NCI-H146 (cell line): ENCODE measurements at regions not wholly inside any gene's neighbourhood (a gene's known extent, or its start where the extent isn't known, plus 50 kb on each side); places are given as distances from the start of the nearest gene placed in this dataset.

Experiments used
- DNase-seq: peaks from one replicate; lab custom pipeline; 2025; lab: John Stamatoyannopoulos, UW

GRCh38 chr4:188197566-188197965 is 58.3 kb downstream of the TRIML1 start:
- no peak for DNase-seq

GRCh38 chr4:188198982-188199792 is 59.9 kb downstream of the TRIML1 start:
- no peak for DNase-seq

GRCh38 chr4:188201851-188202250 is 62.6 kb downstream of the TRIML1 start:
- DNase-seq = no peak

GRCh38 chr4:188206783-188207182 is 67.5 kb downstream of the TRIML1 start:
- DNase-seq = no peak

- DNase-seq = no peak
Measured at GRCh38 chr4:188214861-188215260, 75.6 kb downstream of the TRIML1 start.

DNA sequence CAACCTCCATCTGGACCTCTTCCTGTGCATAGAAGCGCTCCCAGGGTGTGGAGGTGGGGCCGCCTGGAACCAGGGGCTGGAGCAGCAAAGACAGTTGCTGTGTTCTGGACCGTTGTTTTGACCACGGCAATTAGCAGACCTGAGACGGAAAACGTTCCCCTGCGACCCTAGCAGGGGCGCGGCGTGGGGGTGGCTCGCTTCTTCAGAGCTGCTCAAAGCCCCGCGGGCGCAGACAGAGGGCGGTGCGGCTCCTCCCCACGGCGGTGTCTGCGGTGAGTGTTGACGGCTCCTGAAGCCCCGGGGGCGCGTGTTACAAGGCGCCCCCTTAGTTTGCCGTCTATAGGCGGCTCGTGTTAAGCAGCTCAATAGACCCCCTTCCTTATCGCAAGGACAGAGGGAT is 79.2 kb downstream of the TRIML1 start:
- DNase-seq = no peak

GRCh38 chr4:188220006-188220405 is 80.8 kb downstream of the TRIML1 start:
- DNase-seq = no peak

DNA sequence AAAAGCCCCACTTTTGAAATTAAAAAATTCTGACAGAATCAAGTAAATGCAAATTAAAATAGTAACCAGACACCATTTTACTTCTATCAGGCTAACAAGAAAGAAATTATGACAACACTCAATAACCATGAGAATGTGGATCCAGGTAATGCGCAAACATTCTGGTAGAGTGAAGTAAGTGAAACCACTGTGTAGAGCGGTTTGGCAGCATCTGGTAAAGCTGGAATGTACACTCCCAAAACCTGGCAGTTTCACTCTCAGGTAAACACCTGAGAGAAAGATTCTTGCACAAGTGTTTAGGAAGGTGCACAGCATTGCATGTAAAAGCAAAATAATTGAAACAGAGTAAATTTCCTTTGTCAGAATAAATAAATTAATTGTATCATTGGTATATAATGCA is 81.8 kb downstream of the TRIML1 start:
- no peak for DNase-seq

GRCh38 chr4:188228279-188228678 is 89.0 kb downstream of the TRIML1 start:
- no peak for DNase-seq

GRCh38 chr4:188232428-188232827 is 93.2 kb downstream of the TRIML1 start:
- DNase-seq = no peak

DNA sequence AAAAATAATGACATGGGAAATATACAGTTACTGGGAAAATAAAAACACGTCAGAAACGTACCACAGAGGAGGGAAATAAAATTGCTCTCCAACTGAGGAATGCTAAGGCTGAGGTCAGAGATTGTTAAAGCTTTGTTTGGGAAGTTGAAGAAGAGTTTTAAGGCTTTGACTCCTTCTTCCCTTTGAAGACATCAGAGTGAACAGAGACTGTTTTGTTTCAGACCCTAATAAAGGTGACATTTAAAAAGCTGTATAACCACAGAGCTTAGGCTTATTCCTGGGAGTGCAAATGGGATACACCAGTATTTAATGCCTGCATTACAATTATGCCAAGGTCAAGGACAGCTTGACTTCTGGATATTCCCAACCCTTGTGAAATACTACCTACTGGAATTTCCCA is 102.8 kb downstream of the TRIML1 start:
- no peak for DNase-seq

DNA sequence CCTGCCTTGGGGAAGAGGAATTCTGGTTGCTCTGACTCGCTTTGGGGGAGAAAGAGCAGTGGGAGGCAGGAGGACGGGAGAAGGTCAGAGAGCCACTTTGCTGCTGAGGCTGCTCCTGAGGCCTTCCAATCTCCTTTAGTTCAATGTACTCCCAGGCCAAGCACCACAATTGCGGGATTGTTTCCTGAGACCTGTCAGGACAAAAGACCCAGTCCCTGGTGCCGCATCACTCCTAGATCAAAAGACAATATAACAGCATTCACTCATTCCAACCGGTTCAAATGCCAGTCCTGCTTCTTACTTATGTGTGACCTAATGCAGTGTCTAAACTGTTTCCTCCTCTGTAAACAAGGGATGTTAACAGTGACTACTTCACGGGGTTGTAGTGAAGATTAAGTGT is 106.4 kb downstream of the TRIML1 start:
- no peak for DNase-seq

DNA sequence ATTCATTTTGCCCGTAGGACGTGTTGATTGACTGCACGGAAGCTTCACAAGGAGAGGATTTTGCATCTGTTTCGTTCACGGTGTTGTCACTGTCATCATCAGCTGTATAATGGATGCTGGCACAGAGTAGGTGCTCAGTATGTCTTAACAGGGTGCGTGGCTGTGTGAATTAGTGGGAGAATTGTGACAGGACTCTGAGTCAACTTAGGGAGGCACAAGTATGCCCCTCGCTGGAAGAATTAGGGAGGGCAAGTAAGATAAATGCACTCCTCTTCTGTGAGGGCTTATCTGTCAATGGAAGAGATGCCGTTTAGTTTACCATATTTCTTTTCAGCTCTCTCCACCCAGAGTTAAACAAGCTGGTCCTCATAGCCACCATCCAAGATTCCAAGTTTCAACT is 107.2 kb downstream of the TRIML1 start:
- DNase-seq = no peak

DNA sequence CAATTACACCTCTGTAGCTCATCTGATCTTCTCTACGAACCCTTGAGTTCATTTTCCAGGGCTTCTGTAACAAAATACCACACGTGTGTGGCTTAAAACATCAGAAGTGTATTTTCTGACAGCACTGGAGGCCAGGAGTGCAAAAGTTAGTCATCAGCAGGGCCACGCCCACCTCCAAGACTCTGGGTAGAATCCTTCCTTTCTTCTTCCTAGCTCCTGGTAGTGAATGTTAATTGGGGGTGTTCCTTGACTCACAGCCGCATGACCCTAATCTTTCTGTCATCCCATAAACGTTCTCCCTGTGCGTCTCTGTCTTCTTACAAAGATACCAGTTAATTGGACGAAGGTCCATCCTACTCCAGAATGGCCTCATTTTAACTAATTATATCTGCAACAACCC is 115.0 kb downstream of the TRIML1 start:
- no peak for DNase-seq

DNA sequence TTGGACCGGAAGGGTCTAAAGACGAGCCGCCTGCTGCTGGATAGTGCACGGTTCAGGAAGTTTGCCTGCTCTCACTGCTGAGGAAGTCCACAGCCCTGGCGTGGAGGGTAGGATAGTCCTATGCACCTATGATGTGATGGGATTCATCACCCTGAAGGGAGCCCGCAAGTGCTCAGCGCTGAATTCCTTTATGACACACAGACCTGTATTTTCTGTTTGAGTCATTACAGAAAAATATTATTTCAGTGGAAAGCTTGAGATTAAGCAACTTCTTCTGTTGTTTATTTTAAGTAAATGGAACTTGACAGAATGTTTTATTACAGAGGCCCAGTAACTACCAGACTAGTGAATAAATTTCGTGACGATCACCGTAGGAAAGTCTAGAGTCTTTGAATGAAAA is 123.2 kb downstream of the TRIML1 start:
- DNase-seq = no peak

GRCh38 chr4:188263321-188263720 is 124.1 kb downstream of the TRIML1 start:
- DNase-seq = no peak

DNA sequence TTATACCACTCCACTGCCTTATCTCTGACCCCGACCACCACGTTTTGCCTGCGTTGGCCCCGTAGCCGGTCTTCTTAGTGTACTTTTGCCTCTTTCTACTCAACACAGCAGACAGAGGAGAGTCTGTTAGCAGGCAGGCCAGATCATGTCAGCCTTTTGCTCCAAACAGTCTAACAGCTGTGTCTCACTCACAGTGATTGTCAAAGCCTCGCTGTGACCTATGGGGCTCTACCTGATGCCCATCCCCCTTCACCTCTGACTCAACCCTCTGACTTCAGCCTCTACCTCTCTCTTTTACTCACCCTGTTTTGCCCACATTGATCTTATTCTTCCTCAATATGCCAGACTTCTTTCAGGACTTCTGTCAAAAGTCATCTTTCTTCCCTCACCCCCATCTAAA is 127.1 kb downstream of the TRIML1 start:
- no peak for DNase-seq

GRCh38 chr4:188268131-188268908 is 129.1 kb downstream of the TRIML1 start:
- no peak for DNase-seq

DNA sequence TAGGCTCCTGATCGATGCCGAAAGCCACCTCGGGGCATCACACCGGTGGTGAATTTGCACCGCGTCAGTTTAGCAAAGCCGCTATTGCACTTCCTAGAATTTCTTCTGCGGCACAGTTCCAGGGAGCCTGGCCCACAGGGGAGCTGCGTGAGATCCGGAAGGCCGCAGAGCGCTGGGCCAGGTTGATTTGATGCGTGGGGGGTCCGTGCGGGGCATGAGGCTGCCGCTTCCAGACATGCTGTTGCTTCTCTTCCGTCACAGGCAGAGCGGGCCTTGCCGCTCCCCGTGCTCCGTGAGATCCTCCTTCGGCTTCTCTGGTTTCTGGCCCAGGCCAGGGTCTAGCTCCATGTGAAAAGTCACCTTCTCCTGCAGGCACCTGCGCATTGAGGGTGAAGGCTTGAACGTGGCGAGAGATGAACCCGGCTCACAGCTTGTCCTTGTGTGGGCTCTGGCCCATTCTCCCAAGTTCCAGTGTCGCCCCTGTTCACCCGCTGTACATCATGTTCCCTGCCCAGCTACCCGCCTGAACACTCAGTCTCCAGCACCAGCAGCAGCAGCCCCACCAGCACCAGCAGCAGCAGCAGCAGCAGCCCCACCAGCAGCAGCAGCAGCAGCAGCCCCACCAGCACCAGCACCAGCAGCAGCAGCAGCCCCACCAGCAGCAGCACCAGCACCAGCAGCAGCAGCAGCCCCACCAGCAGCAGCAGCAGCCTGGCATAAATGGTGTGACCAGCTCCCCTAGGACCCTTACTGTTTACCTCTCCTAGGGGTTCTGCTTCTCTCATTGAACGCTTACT is 131.2 kb downstream of the TRIML1 start:
- no peak for DNase-seq

GRCh38 chr4:188275686-188276085 is 136.4 kb downstream of the TRIML1 start:
- no peak for DNase-seq

DNA sequence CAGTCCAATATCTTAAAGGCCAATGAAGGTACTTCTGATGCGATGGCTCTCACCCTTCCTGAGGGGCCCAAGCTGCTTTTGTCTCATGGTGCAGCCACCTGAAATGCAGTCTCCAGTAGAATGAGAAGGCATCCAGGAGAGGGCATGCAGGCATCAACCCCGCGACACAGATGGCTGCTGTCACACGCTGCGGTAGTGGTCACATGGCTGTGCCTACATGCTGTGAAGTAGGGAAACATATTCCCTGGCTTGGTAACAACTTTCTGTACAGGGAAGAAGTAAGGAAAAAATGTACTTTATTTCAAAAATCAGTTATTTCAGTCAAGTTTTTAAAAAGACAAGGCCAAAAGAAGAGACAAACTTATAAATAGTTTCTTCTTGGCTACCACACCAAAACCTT is 139.9 kb downstream of the TRIML1 start:
- DNase-seq = no peak

DNA sequence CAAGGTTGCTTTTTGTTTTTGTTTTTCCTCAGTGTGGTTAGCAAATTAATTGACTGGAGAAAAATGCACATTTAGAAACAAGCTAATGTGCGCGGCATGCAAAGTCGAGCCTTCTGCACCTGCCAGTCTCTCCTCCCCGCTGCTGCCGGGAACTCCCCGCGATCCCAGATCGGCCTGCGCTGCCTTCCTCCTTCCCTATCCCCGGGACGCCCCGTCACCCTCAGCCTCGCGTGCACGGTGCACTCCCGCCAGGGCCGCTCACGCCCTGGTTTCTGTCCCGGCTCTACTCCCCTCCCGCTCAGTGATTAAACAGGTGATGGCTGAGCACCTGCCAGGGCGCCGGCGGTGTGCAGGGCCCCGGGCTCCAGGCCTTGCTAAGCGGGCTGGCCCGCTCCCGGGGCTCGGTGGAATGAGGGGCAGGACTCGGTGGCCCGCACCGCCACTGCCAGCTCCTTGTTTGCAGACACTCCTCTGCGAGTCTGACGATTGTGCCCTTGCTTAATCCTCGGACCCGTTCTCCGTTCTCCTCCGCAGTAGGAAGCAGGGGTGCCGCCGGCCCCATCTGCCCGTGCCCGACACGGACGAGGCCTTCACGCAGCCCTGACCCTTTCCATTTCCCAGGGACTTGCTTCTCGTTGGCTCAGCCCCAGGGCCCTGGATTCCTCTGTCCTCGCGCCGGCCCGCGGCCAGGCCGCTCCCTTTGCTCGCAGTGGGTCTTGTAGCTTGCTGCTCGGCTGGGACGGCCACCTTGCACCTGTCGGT is 143.4 kb downstream of the TRIML1 start:
- DNase-seq = no peak
